Left lobe of liver (tissue), 2 donors: ENCODE measurements at regions not wholly inside any gene's neighbourhood (a gene's known extent, or its start where the extent isn't known, plus 50 kb on each side); places are given as distances from the start of the nearest gene placed in this dataset.

Experiments used
- ATAC-seq: fragments of 200-7000 bp; cut with Tn5 transposase; one replicate; pipeline ENCODE4 v1.9.1; 2020; ENCODE audit warnings: mild to moderate bottlenecking, moderate library complexity
- DNase-seq: peaks from one replicate; pipeline ENCODE4 v3.0.0-alpha.2; 2020; ENCODE audit warnings: low spot score
- donor health status: DM: no; HTN: no; CAD: no; lungs with moderate emphysema.
- donor health status: DM: no; HTN: yes; CAD: no.

GRCh38 chr12:92582893-92583292 lies 119.9 kb upstream of the PLEKHG7 start:
- ATAC-seq (no peak), DNase-seq (no peak)

- no peak for ATAC-seq
- no peak for DNase-seq
Observed at GRCh38 chr12:92582475-92582874, 120.3 kb upstream of the PLEKHG7 start.

GRCh38 chr12:92581604-92582003 lies 121.2 kb upstream of the PLEKHG7 start:
- ATAC-seq: no peak
- no peak for DNase-seq

GRCh38 chr12:92574911-92575570 lies 127.7 kb upstream of the PLEKHG7 start:
- DNase-seq (peak; percentile 84), ATAC-seq (peak; percentile 78)

- peak; percentile 55 for DNase-seq
- ATAC-seq: peak; percentile 61
Observed at GRCh38 chr12:92574051-92574783, 128.6 kb upstream of the PLEKHG7 start.

GRCh38 chr12:92573104-92573503 lies 129.7 kb upstream of the PLEKHG7 start:
- ATAC-seq: no peak
- DNase-seq: no peak

GRCh38 chr12:92571844-92572543 lies 130.8 kb upstream of the PLEKHG7 start:
- no peak for ATAC-seq
- no peak for DNase-seq

GRCh38 chr12:92571169-92571568 lies 131.6 kb upstream of the PLEKHG7 start:
- no peak for DNase-seq
- ATAC-seq: no peak

- peak; percentile 65 for DNase-seq
- peak; percentile 78 for ATAC-seq
Observed at GRCh38 chr12:92570056-92570753, 132.6 kb upstream of the PLEKHG7 start.

GRCh38 chr12:92568691-92569090 lies 134.1 kb upstream of the PLEKHG7 start:
- ATAC-seq (peak; percentile 37), DNase-seq (no peak)

GRCh38 chr12:92566448-92567019 lies 136.3 kb upstream of the PLEKHG7 start:
- ATAC-seq (no peak), DNase-seq (no peak)

GRCh38 chr12:92563819-92564218 lies 139.0 kb upstream of the PLEKHG7 start:
- ATAC-seq (no peak), DNase-seq (no peak)

- DNase-seq: no peak
- peak; percentile 11 for ATAC-seq
Observed at GRCh38 chr12:92562063-92562734, 140.6 kb upstream of the PLEKHG7 start.

- peak; percentile 91 for ATAC-seq
- peak; percentile 80 for DNase-seq
Observed at GRCh38 chr12:92561543-92561899, 141.3 kb upstream of the PLEKHG7 start.

GRCh38 chr12:92560713-92561542 lies 141.9 kb upstream of the PLEKHG7 start:
- ATAC-seq (peak; percentile 4), DNase-seq (no peak)

GRCh38 chr12:92558806-92559205 lies 144.0 kb upstream of the PLEKHG7 start:
- ATAC-seq (no peak), DNase-seq (no peak)

- no peak for DNase-seq
- peak; percentile 30 for ATAC-seq
Observed at GRCh38 chr12:92558215-92558773, 144.5 kb upstream of the PLEKHG7 start.

GRCh38 chr12:92557422-92557724 lies 145.4 kb upstream of the PLEKHG7 start:
- no peak for ATAC-seq
- DNase-seq: no peak

GRCh38 chr12:92556637-92557421 lies 146.0 kb upstream of the PLEKHG7 start:
- no peak for DNase-seq
- ATAC-seq: no peak
